HG03103 (cell line): ENCODE measurements at regions not wholly inside any gene's neighbourhood (a gene's known extent, or its start where the extent isn't known, plus 50 kb on each side); places are given as distances from the start of the nearest gene placed in this dataset.
"Not testable (repeated sequence)": the region's sequence is repeated elsewhere in the genome, so short reads cannot be mapped to it uniquely, and the experiment has no call there.

ENCODE experiments used
- ATAC-seq: cut with Tn5 transposase; IDR thresholded peaks from one replicate; pipeline ENCODE4 v1.9.1; 2021; ENCODE audit warnings: low read depth; ENCODE audit not compliant: unreplicated experiment

DNA sequence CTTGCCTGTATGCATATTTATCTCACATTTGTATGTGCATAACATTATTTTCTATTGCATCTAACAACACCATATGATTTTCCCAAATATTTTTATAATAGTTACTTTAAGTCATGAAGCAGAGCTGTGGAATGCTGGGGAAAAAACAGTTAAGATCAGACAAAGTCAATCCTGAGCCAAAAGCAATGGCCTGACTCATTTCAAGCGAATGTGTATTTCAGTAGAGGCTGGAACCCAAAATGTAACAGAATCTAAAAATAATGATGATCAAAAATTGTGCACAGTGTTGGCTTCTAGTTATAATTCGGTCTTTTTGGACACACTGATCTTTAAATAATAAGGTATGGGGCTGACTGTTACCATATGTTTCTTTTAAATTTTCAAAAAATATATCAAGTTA, 516.2 kb upstream of the ADGRL3 start:
- ATAC-seq, result no peak

DNA sequence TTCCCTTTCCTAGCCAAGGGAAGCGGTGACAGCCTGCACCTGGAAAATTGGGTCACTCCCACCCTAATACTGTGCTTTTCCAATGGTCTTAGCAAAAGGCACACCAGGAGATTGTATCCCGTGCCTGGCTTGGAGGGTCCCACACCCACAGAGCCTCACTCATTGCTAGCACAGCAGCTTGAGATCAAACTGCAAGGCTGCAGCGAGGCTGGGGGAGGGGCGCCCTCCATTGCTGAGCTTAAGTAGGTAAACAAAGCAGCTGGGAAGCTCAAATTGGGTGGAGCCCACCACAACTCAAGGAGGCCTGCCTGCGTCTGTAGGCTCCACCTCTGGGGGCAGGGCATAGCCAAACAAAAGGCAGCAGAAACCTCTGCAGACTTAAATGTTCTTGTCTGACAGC, 504.1 kb upstream of the ADGRL3 start:
- ATAC-seq, result not testable (repeated sequence)

DNA sequence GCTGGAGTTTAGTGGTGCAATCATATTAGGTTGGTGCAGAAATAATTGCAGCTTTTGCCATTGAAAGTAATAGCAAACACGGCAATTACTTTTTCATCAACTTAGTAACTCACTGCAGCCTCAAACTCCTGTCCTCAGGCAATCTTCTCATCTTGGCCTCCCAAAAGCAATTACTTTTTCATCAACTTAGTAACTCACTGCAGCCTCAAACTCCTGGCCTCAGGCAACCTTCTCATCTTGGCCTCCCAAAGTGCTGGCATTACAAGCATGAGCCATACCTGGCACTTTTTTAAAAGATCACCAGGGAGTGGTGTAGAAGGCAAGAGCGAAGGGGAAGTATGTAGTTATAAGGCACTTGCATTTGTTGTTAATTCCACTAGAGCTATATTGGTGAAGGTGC, 491.1 kb upstream of the ADGRL3 start:
- no peak for ATAC-seq

DNA sequence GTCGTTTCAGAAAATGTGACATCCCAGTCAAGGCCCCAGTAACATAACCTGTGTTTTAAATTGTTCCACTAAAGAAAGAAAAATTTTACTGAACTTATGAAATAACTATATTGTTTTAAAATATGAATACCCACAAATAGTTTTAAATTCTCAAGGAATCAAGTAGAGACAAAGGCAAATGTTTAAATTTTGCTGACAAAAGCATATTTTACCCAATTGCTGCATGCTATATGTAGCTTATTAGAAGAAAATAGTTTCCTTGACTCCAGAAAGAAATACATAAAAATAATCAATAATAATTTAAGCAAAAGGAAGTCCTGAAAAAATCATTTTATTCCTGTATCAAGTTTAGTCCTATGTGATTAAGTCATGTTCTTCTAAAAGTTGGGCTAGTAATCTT, 481.3 kb upstream of the ADGRL3 start:
- no peak for ATAC-seq

DNA sequence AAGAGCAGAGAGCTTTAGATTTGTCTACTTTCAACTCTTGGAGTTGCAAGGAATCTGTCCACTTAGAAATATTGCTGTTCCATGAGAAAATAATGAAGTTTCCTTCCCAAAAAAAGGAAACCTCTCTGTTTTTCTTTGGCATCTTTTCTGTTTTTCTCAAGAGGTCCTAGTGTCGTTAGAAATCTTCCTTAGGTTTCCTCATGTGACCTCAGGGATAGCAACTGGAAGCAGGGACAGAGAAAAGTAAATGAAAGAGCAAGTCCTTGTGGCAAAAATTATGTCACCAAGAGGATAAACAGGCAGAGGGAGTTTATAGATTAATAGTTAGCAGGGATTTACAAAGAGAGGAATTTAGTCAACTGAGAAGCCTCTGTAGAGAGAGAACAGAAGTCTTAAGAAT, 478.4 kb upstream of the ADGRL3 start:
- no peak for ATAC-seq

DNA sequence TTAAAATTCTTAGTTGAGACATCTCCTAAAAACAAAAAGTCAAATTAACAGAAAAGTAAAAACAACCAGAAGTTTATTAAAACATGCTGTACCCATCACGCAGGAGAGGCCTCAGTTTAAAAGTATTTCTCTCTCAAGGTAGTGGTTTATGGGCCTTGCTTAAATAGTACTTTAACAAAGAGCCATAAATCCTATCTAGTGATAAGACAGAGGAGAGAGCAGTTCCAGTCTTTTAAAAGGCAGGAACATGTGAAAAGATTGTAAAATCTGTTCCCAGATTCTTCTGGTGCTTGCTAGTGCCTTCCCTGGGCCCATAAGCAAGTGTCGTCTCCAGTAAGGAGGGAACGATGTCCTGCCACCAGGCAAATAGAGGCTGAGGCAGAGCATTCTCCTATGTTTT, 476.3 kb upstream of the ADGRL3 start:
- no peak for ATAC-seq

DNA sequence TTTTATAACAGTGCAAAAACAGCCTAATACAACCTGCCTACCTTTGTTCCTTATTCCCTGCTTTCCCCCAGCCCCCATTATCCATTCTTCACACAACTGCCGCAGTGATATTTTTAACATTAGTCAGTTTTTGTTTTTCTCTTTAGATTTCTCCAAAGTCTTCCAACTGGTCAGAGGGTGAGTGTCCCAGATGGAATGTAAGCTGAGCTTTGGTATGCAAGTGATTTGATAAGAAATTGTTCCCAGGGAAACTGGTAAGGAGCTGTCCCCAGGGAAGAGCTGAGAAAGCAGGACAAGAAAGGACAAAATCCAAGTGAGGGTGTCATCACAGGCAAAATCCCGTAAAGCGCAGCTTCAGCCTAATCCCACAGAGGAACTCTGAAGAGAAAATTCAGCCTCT, 475.5 kb upstream of the ADGRL3 start:
- ATAC-seq, result no peak

DNA sequence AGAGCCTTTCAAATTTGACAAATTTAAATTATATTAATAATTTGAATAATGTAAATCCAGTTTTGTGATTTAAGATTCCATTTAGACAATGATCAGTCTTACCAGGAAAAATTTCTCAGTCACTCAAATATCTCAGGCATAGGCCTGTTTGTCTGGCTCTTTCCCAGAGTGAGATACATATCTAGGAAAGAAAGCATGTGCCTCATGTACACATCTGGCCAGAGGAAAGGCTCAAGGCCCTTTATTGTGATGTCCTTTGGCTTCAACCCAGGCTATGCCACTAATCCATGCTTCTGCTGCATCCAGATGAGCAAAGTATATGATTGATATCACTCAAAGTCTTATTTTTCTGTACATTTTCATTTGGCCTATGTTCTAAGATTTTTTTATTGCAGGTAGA, 473.3 kb upstream of the ADGRL3 start:
- ATAC-seq, result no peak

DNA sequence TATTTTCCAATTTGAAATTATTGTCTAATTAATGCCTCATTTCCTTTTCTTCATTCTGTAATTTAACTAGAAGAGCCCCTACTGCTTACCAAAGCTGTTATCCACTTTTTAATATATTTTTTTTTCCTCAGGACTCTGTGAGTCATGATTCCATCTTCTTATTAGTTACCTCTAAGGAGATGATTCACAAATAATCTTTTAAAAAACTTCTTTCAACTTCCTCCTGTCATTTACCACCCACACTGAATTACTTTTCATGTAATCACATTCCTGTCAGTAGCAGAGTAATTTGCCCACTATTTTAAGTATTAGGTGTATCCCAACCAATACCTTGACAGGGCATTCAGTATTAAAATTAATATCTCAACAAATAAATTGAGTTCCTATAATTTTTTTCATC, 470.9 kb upstream of the ADGRL3 start:
- ATAC-seq, result no peak

DNA sequence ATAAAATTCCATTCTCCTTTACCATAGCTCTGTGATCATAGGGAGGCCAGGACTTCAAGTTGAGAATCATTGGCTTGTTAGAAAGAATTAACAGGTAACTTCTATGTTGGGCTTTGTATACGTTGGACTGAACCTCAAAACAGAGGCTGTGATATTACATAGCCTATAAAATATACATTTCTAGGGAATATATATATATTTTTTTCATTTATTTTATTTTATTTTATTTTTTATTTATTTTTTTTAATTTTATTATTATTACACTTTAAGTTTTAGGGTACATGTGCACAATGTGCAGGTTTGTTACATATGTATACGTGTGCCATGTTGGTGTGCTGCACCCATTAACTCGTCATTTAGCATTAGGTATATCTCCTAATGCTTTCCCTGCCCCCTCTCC, 470.4 kb upstream of the ADGRL3 start:
- ATAC-seq, result not testable (repeated sequence)

DNA sequence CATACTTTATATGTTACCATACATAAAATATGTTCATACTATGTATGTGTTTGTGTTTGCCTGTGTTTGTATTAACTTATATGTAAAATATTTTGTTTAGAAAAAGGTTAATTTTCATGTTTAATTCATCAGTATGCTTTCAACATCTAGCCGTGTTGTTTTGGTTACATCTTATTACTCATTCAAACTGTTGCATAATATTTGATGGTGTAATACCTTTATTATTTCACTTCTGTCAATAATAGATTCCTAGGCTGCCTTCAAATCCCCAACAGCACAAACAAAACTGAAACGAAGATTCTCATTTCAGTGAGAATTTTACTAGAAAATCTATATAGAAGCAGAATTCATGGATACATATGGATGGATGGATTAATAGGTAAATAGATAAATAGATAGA, 462.3 kb upstream of the ADGRL3 start:
- no peak for ATAC-seq

DNA sequence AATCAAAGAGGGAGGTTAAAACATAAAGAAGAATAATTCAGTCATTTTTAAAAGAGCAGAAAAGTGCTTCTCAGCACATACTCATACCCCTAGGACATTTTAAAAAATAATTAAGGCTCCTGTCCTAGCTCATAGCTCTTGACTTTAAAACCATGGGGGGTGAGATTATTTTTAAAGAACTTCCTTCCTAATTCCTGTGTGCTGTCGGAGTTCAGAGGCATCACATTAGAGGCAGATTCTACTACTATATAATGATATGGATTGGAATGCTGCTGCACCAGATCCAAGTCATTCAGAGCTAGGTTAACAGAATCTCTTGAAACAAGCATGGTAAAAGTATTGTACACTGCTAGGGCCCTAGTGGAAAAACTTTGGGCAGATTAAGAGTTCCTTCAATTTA, 456.5 kb upstream of the ADGRL3 start:
- ATAC-seq, result no peak

DNA sequence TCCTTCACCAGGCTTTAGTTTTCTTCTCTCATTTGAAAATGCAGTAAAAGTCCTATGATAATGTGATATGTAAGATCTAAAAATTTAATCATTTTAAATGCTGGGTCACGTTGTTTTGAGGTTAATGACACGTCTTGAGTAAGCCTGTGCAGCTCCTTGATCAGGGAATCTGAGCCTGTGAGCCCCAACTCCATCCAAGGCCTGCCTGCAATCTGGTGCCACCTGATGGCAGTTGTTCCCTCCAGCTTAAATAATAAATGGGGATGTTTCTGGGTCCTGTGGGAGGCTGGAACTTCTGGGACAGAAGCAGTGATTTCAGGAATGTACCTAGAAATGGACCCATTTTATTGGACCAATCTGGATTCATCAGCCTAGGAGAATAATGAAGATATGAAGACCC, 455.4 kb upstream of the ADGRL3 start:
- ATAC-seq, result no peak

DNA sequence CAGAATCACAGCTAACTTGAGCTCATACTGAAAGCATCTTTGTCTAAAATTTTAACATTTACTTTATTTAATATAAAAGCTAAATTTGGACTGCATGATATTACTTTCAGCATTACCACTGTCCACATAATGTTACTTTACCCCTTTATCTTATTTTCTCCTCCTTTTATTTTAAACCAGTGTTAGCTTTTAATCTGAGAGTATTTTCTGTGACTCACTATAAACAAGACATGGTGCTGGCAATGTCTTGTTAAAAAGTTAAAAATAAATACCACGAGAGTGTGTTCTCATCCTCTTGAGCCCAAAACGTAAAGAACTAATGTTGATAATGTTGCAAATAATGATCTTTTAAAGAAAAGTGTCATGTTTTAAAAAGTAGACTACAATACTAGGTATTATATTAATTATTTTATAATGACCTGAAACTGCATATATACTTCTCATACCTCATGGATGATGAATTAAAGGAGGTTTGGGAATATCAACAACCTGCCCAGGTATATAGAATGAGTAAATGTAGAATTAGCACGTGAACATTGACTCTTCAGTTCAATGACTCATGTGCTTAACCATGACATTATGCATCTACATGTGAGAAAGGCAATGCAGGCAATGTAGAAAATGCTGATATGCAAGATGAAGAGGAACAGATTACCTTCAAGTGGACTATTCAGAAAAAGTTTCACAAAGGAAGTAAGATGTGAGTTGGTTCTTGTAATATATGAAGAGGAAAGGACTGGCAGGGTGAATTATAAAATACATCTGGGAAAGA, 454.1 kb upstream of the ADGRL3 start:
- ATAC-seq, result no peak

DNA sequence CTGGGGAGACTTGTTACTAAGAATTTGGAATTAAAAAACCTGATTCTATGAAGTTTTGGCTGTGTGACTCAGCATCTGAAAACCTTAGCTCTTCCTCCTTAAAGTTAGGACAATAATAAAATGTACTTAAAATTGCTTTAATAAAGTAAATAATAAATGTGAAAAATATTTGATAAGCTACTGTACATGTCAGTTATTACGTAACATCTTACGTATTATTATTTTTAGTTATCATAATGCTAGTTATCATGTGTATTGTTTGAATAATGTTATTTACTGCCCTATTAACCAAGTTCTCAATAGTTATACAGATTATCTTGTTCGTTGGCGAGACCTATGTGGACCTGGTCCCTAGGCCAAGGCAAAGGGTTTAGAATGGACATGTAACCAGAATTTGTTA, 449.2 kb upstream of the ADGRL3 start:
- no peak for ATAC-seq

DNA sequence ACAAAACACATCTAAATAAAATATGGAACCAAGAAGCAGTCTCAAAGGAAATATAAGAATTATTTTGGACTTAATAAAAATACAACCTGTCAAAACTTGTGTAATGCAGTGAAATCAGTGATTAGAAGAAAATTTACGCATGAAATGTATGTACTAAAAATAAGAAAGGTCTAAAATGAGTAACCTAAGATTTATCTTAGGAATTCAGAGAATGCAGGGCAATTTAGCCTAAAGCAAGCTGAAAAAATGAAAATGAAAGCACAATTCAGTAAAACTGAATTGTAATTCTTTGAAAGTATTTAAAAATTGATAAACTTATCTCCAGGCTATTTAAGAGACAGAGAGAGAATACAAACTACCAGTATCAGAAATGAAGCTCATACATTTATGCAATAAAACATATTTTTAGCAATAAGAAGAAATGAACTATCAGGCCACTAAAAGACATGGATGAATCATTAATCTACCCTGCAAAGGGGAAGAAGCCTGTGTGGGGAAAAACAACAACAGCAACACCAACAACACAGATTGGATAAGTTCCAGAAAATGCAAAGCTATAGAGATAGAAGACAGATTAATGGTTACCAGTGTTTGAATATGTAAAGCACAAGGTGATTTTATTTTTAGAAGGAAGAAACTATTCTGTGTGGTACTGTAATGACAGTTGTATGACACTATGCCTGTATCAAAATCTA, 442.0 kb upstream of the ADGRL3 start:
- no peak for ATAC-seq

DNA sequence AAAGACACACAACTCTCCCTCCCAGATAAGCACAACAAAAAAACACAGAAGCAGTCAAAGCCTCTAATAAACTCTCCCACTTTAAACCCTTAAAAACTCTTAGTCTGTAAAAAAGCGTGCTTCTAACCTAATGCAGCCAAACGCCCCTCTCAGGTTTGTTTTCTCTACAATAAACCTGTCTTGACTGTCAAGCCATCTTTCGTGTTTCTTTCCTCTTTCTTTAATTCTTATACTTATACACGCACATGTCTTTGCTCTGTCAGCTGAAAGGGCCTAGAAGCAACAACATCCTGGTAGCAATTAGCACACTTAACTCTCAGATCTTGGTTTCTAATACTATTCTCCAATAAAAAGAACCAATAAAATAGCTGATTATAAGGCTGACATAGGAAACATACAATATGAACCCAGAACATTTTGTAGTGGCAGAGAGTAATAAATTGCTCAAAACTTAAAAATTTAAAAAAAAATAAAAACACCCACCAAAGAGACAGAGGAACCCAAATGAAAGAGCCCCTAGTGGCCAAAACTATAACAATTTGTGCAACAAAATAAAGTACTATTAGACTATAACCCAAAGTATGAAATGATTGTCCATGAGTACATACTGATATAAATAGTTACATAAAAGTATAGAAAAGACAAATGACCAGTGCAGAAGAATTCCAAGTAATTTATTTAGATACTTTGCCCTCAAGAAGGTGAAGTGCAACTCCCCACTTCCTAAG, 440.4 kb upstream of the ADGRL3 start:
- no peak for ATAC-seq

DNA sequence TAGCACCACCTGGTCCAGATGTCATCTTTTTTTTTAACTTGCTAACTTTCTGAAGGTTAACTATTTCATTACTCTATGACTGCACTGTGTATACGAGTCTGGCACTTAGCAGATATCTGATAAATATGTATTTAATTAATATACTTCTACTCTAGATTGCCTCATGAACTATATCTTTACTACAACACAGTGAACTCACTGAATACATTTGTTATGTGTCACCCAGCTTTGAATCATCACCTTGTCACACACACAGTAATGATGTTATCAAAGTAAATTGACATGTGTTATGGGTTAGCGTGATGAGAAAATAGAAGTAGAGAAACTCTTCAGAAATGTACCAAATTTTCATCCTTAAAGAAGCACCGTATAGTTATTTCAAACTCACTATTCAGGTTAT, 419.3 kb upstream of the ADGRL3 start:
- ATAC-seq, result no peak

DNA sequence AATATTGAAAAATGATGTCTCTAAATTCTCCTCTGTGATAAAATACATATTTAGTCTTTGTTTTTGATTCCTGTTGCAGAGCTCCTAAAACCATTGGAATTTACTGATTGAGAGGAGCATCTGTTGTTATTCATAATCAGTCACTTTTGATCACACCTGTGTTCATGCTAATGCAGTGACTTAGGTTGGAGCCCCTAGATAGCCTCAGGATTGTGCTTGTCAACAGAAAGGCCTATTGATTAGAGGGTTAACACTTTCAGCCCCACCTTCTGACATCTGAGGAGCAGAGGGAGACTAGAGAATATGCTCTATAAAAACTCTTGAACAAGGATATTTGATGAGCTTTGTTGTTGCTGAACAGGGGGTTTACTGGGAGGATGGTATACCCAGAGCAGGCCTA, 409.5 kb upstream of the ADGRL3 start:
- no peak for ATAC-seq

DNA sequence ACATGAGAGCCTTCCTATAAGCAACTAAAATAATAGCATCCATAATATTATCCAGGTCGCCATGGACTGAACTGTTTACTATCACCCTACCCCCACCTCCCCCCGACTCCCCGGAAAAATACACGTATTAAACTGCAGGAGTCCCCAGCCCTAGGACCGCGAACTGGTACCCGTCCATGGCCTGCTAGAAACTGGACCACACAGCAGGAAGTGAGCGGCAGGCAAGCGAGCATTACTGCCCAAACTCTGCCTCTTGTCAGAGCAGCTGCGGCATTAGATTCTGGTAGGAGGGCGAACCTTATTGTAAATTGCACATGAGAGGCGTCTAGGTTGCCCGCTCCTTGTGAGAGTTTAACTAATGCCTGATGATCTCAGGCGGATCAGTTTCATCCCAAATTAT, 405.8 kb upstream of the ADGRL3 start:
- ATAC-seq, result no peak

DNA sequence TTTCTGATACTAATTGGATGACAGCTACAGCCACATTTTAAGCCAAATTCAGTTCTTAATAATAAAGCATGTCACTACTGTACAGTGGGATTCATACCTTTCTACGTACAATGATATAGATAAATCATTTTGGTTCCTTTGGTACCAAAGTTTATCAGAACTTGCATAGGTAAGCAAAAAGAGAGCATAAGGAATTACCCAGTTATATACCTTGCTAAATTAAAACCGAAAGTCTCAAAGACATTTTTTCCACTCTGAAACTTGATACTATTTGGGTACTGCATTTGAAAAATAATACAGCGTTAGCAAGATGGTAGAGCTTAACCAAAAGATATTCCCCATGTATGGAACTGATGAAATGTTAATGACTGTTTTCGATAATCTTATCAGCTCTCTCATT, 400.9 kb upstream of the ADGRL3 start:
- ATAC-seq, result no peak

DNA sequence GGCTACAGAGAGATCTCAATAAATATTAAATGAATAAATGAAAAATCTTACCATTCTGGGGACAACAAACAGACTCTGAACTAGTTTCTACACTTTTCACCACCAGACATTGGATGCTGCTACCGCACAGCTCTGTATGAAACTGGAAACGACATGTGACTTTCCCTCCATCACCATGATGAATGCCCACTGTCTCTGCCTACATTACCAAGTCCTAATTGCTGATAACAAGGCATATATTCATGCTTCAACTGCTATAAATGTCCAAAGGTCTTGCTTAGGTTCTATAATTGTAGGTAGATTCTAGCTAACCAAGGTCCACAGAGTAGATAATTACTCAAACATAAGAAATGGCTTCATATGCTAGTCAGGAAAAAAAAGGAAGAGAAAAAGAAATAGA, 399.4 kb upstream of the ADGRL3 start:
- no peak for ATAC-seq
